ENCODE measurements at regions not wholly inside any gene's neighbourhood (a gene's known extent, or its start where the extent isn't known, plus 50 kb on each side); places are given as distances from the start of the nearest gene placed in this dataset.

- TF ChIP-seq CTCF (IDR thresholded peaks at IDR 0.05): no peak
- no peak for TF ChIP-seq POLR2A (IDR thresholded peaks at IDR 0.05)
Measured at GRCh38 chr10:71074176-71074755, 138.1 kb upstream of the UNC5B start.

All from testis (tissue), 2 donors.